ENCODE measurements at regions not wholly inside any gene's neighbourhood (a gene's known extent, or its start where the extent isn't known, plus 50 kb on each side); places are given as distances from the start of the nearest gene placed in this dataset.
"Not testable (repeated sequence)": the region's sequence is repeated elsewhere in the genome, so short reads cannot be mapped to it uniquely, and the experiment has no call there.

DNA sequence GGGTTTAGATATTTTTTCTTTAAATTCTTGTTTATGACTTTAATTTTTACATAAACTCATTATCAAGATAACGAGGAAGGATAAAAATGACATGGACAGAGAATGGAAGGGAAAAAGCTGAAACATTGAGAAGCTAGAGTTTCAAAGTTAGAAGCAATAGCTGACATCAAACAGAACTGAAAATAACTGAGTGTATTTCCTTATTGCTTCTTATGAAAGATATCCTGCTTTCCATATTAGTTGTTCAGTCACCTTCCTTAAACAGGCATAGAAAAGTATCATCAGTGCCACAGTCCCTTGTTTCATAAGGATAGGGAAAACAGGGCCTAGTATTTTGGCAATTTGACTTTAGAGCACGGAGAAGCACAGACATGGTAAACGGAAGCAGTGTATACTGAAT is 460.5 kb upstream of the GHITM start:
- DNase-seq: no peak

DNA sequence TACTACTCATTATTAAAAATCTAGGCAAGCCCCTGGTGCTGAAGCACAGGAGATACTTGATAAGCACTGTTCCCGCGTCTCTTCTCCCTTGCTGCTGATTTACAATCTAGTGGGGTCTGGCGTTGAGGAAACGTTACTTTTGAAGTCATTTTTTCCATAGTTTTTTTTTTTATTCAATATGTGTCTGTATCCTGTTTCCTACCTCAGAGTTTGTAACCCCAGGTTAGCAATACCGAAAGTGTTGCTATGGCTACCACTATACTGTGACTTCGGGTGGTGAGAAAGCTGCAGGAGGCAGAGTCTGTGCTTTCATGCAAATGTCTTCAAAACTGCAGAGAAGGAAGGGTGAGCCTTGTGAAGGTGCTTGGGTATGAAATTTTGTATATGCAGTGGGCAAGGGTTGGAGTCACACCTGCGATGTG is 458.8 kb upstream of the GHITM start:
- no peak for DNase-seq

DNA sequence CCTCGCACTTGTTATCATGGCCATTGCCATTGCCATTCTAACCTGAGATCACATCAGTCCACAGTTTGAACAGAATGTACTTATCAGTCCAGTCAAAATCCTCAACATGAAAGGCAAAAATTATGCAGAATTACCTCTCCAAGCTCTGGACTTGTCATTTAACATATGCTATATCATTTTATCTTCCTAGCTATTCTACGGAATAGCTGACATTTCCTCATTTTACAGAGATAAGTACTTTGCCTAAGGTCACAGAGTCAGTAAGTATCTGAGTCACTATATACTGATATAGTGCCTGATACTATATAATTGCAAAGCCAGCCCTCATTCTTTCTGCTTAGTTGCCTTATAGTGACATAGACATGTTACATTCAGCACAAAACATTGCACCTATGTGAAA is 456.9 kb upstream of the GHITM start:
- DNase-seq: no peak

DNA sequence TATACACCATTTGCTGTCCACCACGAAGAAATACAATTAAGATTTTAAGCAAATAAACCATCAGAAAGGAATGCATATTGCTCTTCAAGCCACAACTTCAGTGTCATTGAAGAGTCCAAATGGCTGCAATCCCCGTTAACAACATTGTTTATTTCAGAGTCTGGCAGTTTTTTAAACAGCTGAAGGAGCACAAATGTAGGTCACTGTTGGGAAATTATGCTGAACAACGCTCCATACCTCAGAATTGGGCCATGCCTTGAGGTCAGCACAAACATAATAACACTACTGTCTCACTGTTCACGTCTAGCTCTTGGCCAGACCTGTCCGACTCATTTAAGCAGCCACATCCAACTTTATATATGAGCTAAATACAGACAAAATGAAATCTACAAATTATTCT is 453.9 kb upstream of the GHITM start:
- no peak for DNase-seq

DNA sequence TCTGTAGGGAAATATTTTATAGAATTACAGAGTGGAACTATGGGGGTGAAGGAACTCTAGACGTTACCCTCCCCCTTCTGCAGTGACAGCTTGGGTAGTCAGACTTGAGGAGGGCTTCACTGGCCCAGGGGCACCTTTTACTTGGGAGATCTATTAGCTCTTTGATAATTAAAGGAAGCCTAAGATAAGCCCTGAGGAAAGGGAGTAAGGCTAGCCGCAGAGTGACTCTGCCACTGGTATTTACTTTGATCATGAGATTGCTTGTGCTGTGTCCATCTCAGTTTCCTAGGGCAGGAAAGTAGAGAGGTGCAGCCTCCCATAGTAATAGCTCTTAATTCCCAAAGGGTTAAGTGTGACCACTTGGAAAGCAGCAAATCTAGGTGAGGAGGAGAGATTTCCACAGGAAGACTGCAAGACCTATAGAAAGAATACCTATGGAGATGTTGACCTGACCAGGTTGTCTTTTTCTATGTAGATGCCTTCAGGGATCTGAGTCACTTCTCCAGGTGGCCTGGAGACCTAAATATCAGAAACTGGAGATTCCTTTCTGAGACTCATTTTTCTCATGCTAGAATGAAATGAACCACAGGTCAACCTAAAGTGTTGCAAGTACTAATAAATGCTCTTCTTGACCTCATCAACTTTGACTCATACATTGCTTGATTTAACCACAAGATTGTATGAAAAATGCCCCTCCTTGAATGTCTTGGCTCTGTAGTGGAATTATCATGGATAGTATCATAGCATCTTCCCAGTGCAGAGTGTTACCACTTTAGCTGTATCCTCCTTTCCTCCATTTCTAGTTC is 447.3 kb upstream of the GHITM start:
- no peak for DNase-seq

DNA sequence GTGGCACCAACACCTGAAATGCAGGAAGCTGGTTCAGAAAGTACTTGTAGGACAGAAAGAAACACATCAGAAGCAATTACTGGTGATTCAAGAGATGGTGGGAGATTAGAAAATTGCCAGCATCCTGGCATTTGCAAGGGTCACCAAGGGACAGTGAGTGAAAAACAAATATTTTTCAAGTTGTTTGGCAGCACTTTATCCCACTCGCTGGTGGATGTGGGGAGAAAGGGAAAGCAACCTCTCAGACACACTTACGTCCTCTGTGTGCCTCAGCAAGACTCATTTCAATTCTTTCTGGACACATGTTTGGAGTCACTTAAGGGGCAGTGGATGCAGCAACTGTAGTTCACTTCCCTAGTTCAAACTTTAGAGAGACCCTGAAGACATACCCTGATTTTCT is 440.4 kb upstream of the GHITM start:
- no peak for DNase-seq

GRCh38 chr10:83701799-83702198 is 437.5 kb upstream of the GHITM start:
- no peak for DNase-seq

DNA sequence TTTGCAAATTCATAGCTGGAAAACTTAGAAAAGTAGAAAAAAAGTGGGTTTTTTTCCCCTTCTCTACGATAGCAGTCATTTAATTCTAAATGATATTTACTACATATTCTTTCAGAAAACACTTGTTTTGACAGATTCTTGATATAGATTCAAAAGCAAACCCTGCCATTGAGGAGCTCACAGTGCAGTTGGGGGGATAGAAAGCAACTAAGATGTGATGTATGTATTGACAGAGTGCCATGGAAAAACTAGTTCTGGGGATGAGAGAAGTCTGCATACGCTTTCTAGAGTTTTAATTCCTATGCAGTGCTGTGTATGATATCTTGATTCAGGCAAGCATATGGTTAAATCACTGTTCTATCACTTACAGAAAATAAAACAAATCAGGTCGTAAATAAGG is 436.6 kb upstream of the GHITM start:
- DNase-seq: no peak

DNA sequence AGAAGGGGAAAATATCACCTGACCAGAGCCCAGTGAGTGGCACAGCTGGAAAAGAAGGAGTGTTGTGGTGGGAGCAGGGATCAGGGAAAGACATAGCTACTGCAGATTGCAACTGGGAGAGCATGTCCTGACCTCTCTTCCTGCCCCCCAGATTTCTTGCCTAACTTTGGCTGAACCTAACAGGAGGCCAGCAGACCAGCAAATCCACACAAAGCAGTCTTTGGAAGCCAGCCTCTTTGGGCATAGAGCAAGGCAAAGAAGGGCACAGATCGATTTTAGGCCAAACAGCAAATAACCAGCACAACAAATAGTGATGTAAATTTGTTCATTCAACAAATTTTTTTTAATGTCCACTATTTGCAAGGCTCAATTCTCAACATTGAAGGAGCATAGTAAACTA is 433.2 kb upstream of the GHITM start:
- DNase-seq: no peak

- DNase-seq: no peak
Measured at GRCh38 chr10:83706952-83707582, 432.2 kb upstream of the GHITM start.

DNA sequence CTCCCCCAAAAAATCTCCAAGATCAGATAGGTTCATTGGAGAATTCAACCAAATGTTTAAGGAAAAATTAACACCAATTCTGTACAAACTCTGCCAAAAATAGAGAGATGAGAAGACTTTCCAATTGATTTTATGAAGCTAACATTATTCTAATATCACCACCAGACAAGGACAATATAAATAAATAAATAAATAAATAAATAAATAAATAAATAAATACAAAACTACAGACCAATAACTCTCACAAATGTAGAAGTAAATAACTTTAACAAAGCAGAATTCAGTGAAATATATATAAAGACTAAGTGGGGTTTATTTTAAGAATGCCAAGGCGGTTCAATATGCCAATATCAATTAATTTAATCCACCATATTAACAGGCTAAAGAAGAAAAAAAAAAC is 425.9 kb upstream of the GHITM start:
- DNase-seq: no peak

- peak; percentile 61 for DNase-seq
Measured at GRCh38 chr10:83723080-83723479, 416.2 kb upstream of the GHITM start.

DNA sequence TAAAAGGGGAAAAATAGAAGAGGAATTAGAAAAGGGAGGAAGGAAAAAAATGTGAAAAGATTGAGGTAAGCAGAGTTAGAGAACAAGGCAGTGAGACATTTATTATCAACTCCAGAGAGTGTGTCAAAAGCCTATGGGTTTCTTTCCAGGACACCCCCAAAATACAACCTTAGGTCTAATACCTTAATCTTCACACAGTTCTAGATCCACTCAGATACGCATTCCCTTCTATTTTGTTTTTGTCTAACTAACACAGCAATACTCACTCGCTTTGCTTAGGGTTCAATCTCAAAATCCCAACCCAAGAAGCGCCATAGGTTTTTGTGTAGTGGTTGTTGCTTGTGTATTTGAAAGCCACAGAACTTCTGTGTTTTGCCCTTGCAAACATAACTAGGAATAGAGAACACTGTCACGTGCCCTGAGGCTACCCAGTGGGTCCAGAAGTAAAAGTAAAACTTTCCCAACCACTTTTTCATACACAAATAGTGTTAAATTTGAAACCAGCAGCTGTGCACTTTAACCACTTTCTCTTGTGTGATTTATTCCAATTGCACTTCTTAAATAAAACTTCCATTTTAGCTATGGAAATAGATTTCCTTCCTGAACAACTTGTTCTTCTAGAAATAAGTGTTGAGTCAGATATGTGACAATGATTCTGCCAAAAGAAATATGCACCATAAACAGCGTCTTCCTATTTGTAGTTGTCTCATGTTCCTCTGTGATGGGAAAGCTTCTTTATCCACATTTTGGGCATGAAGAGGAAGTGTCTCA is 414.7 kb upstream of the GHITM start:
- no peak for DNase-seq

DNA sequence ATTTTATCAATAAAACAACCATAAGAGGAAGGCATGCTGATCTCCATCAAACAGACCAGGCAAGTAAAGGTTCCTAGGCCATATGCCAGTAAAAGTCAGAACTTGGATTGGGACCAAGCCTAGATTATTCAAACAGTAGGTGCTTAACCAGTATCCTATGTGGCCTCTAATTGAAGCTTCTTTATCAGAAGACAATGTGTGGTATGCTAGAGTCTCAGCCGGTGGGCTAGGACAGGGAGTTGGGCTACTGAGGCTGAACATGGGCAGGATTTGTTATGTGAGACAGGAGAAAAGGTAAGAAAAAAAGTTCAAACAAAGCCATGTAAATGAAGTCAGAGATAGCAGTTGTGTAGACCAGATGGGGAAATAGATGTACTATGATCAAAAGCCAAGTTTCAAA is 413.7 kb upstream of the GHITM start:
- DNase-seq: peak; percentile 22

- no peak for DNase-seq
Measured at GRCh38 chr10:83734278-83734677, 405.0 kb upstream of the GHITM start.

DNA sequence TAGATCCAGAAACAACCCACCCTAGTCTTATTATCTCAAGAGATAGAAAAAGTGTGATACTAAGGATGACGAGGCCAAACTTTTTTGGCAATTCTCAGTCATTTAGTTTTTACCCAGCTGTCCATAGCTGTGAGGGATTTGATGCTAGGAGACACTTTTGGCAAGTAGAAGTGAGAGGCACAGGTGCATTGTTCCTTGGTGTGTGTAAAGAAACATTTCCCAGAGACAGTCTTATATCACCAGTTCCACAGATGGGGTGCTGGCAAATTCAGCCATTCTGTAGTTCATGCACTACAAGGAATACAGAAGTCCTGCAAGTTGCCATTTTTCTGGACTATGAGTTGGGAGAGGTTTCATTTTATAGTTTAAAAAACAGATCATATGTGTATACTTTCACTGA is 403.3 kb upstream of the GHITM start:
- no peak for DNase-seq

DNA sequence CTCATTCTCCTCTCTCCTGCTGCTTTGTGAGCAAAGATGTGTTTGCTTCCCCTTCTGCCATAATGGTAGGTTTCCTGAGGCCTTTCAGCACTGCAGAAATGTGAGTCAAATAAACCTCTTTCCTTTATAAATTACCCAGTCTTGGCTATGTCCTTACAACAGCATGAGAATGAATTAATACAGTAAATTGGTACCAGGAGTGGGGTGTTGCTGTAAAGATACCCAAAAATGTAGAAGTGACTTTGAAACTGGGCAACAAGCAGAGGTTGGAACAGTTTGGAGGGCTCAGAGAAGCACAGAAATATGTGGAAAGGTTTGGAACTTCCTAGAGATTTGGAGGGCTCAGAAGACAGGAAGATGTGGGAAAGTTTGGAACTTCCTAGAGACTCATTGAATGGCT is 388.7 kb upstream of the GHITM start:
- no peak for DNase-seq

DNA sequence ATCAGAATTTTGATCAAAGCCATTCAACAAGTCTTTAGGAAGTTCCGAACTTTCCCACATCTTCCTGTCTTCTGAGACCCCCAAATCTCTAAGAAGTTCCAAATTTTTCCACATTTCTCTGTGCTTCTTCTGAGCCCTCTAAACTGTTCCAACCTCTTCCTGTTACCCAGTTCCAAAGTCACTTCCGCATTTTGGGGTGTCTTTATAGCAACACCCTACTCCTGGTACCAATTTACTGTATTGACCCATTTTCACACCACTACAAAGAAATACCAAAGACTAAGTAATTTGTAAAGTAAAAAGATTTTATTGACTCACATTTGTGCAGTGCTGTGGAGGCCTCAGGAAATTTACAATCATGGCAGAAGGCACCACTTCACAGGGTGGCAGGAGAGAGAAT is 385.8 kb upstream of the GHITM start:
- DNase-seq: no peak

- no peak for DNase-seq
Measured at GRCh38 chr10:83754857-83755256, 384.5 kb upstream of the GHITM start.

DNA sequence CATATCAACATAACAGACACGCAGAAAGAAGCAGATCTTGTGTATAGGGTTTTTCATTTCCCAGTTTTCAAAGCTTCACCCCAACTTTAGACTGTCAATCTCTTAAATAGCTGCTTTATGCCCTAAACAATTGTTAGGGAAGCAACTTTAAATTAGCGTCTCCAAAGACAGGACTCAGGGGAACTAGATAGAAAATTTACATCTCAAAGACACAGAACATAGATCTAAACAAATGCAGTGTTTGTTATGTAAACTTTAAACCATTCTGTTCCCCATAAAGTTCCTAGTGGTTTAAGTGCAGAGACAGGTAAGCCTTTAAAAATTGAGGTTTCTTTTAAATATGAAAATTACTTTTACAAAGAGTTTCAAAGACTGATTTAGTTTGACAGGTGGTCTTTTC is 379.2 kb upstream of the GHITM start:
- no peak for DNase-seq

- DNase-seq: no peak
Measured at GRCh38 chr10:83764666-83765065, 374.6 kb upstream of the GHITM start.

DNA sequence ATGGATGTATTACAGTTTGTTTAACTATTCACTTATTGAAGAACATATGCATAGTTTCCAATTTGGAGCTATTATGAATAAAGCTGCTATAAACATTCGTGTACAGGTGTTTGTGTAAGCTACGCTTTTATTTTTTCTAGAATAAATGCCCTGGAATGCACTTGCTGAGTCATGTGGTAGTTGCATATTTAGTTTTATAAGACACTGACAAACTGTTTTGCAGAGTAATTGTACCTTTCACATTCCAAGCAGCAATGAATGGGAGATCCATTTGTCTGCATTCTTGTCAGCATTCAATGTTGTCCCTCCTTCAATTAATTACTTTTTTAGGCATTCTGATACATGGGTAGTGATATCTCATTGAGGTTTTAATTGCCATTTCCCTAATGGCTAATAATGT is 373.6 kb upstream of the GHITM start:
- no peak for DNase-seq

DNA sequence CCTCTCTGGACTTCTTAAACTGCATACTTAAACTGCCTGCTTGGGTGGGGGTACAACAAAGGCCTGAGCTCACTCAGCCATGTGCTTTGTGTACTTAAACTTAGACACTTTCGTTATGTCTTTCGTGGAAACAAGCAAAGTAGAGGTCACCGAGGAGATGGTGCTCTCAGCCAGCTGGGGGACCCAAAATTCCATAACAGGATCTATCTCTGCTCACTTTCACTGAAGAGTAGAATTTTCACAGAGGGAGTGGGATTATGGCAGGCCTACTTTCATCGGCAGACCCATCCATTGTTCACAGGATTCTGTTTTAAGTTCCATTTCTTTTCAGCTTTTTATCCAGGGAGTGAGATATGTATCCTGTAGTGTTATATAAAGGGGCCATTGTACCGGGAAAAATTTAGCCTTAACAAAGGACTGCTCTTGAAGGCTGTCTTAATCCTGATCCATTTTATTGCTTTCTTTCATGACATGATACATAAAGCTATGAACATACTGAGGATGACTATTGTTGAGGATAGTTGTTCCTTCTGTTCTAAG is 370.0 kb upstream of the GHITM start:
- no peak for DNase-seq

DNA sequence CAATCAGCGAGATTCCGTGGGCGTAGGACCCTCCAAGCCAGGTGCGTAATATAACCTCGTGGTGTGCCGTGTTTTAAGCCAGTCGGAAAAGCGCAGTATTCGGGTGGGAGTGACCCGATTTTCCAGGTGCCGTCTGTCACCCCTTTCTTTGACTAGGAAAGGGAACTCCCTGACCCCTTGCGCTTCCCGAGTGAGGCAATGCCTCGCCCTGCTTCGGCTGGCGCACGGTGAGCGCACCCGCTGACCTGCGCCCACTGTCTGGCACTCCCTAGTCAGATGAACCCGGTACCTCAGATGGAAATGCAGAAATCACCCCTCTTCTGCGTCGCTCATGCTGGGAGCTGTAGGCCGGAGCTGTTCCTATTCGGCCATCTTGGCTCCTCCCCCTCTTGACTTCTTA is 352.6 kb upstream of the GHITM start:
- DNase-seq: not testable (repeated sequence)

Data from NCI-H446 treated with DMSO at 0.1 percent for 48 hours (cell line).